HG02571 (cell line): ENCODE measurements at regions not wholly inside any gene's neighbourhood (a gene's known extent, or its start where the extent isn't known, plus 50 kb on each side); places are given as distances from the start of the nearest gene placed in this dataset.
"Not testable (repeated sequence)": the region's sequence is repeated elsewhere in the genome, so short reads cannot be mapped to it uniquely, and the experiment has no call there.

Experiments used
- ATAC-seq: cut with Tn5 transposase; IDR thresholded peaks from one replicate; pipeline ENCODE4 v1.9.1; 2021; ENCODE audit warnings: mild to moderate bottlenecking, moderate library complexity; ENCODE audit not compliant: unreplicated experiment

GRCh38 chr17:72175787-72176515, 55.1 kb downstream of the SOX9 start:
- ATAC-seq = no peak

DNA sequence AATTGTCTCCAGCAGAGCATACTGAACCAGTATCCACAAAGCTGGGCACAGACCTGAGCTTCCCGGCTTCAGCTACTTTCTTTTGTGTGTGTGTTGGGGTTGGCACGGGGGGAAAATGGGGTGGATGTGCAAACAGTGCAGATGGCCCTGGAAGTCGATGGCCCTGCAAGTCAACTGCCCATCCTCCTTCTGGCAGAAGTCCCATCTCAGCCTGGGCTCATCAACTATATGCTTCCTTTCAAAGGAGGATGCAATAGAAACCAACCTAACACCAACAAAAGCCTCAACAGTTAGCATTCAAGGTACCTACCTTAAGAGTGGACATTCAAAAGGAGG, 55.7 kb downstream of the SOX9 start:
- no peak for ATAC-seq

GRCh38 chr17:72176951-72177660, 56.3 kb downstream of the SOX9 start:
- no peak for ATAC-seq

- ATAC-seq = no peak
These were observed 56.9 kb downstream of the SOX9 start for GRCh38 chr17:72177738-72178137.

GRCh38 chr17:72182371-72182873, 61.6 kb downstream of the SOX9 start:
- no peak for ATAC-seq

GRCh38 chr17:72183194-72183685, 62.4 kb downstream of the SOX9 start:
- ATAC-seq = no peak

DNA sequence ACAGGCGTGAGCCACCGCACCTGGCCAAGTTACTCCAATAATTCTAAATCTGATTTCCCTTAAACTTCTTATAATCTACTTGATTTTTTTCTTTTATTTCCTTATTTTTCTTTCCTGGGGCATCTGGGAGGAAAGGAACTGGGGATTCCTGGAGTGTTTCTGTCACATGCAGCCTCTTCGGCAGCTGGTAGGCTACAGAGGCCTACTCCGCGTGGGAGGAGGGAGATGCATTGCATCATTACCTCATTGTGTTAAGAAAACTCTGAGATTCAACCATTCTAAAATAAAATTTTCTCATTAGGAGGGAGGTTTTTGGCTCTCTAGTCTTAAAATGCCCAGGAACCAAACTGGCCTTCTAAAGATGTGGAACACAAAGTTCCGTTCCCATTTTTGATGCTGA, 64.0 kb downstream of the SOX9 start:
- no peak for ATAC-seq

GRCh38 chr17:72185564-72185963, 64.7 kb downstream of the SOX9 start:
- no peak for ATAC-seq

DNA sequence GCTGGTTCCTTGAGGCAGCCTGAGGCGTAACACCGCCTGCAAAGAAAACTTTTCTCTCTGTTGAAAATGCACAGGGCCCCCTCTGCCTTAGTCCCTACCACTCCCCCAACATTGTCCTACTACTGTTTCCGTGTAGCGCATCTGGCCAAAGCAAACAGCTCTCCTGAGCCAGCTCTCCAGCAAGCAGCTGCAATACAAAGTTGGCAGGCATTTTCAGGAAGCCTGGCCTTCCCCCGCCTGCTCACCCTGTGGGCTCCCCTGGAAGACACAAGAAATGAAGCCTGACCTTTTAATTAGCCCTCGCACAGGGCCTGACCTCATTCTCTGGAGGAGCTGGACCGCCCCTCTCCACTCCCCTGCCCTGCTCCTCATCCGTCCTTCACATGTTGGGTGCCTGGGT, 66.7 kb downstream of the SOX9 start:
- ATAC-seq = no peak

- ATAC-seq = no peak
These were observed 68.0 kb downstream of the SOX9 start for GRCh38 chr17:72188801-72189200.

DNA sequence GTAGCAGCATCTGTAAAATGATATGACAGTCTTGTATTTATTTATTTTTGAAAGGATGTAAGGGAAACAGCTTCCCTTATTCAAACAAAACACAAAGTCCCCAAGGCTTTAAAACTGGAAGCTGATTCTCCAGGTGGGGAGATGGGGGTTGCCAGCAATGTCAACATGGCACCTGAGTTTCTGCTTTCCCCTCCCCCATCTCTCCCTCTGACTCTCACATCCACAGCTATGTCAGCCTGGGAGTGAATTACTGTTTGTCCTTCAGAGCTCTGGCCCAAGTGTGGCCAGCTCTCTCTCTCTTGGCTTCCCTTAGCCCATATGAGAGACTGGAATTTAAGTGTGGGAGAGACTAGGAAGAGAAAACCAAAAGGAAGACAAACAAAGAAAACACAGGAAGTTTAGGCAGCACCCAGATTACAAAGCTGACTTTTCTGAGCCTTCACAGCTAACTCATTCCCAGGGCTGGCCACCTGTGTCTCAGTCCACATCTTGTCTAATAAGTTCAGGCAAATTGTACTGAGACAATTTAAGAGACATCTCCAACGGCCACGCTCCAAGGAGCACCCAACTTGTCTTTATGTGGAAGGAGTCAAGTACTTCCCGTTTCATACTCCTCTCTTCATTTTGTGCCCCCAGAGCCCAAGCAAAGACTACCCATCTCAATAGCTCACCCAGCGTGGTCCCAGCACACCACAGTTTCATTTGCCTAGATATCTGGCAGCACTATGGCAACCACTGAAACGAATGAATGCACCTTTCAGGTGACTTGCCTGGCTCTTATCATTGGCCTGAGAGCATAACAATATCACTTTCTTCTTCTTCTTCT, 69.2 kb downstream of the SOX9 start:
- ATAC-seq = no peak

- ATAC-seq = no peak
These were observed 70.5 kb downstream of the SOX9 start for GRCh38 chr17:72191356-72191755.

- no peak for ATAC-seq
These were observed 71.3 kb downstream of the SOX9 start for GRCh38 chr17:72191921-72192799.

DNA sequence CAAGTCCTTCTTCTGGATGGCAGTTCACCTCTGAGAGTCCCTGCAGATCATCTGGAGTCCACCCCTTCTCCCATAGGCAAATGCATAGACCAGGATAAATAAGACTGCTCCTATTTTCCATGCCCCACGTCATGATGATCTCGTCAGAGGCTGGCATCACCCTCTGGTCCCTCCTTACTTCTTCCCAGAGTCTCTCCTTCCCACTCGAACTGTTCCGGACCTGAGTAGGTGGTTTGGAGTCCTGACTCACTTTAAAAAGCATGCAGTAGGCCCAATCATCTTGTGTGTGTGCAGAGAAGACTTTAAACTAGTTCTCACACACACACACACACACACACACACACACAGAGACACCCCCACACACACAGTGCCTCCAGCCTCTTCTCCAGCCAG, 72.0 kb downstream of the SOX9 start:
- ATAC-seq = no peak

DNA sequence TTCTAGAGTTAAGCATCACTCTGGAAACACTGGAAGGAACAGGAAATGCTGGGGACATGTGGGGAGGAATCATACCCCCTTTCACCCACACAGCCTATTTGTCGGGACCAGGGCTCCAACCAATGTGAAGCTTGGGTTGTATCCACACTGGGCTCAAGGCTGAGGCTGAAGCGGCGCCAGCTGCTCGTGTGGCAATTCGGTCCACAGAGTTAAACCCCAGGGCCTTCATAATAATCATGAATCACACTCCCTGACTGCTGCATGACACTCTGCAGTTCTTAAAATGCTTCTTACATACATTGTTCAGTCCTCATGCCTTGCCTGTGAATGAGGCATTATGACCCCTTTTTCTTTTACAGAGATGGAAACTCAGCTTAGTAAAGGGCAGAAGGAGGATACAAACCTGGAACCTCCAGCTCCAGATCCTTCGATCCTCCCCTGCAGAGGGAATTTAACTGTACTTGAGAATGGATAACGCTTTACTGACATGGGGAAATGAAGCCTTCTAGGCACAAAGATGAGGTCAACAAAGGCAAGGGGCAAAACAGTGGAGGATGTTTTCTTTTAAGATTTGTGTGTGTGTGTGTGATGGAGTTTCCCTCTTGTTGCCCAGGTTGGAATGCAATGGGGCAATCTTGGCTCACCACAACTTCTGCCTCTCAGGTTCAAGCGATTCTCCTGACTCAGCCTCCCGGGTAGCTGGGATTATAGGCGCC, 72.7 kb downstream of the SOX9 start:
- ATAC-seq = no peak

DNA sequence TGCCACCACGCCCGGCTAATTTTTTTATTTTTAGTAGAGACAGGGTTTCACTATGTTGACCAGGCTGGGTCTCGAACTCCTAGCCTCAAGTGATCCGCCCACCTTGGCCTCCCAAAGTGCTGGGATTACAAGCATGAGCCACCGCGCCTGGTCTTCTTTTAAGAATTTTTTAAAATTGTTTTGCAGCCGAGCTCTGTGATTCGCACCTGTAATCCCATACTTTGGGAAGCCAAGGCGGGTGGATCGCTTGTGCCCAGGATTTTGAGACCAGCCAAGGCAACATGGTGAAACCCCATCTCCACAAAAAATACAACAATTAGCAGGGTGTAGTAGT, 73.3 kb downstream of the SOX9 start:
- ATAC-seq = not testable (repeated sequence)

DNA sequence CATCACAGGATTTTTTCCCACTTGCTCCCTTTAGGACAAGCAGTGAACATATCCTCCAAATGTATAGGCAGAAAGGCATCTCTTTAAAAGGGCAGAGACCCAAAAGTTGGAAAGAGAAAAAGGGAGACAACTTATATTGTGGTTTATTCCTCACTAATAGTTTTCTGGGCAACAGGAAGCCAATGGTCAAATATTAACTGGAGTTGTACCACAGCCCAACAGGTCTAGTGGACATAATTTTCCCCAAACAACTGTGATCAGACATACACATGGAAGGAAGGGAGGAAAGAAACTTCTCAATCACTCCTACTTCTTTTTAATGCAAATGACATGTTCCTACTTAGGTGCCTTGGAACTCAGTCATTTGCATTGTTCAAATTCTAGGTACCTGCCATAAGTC, 78.4 kb downstream of the SOX9 start:
- no peak for ATAC-seq

DNA sequence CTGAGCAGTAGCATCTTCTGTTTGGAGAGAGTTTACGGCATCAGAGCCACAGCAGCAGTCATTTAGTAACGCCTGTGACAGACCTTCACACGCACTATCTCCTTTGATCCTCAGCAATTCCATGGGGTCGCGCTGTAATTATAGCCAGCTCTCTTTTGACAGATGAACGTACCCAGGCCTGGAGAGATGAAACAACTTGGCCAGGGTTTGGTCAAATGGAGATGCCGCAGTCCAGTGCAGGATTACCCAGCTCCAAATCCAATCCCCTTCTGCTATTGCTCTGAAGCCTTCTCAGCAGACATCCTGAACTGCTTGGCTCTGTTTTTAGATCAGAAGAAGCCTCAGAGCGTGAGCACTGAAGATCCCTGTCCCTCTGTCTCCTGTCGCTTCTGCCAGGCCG, 83.9 kb downstream of the SOX9 start:
- no peak for ATAC-seq

GRCh38 chr17:72205357-72205756, 84.5 kb downstream of the SOX9 start:
- no peak for ATAC-seq

- ATAC-seq = no peak
These were observed 85.0 kb downstream of the SOX9 start for GRCh38 chr17:72205822-72206221.
